Hepatocyte (in vitro differentiated cells): ENCODE measurements at regions not wholly inside any gene's neighbourhood (a gene's known extent, or its start where the extent isn't known, plus 50 kb on each side); places are given as distances from the start of the nearest gene placed in this dataset.

ENCODE experiments used
- CTCF ChIP-seq: fragments of 200-600 bp; sonication (generic); IDR thresholded peaks from 2 replicates; pipeline ENCODE4 v1.5.1; 2016; ENCODE audit warnings: antibody characterized with exemption, mild to moderate bottlenecking; ENCODE audit not compliant: poor library complexity
- EZH2 ChIP-seq: fragments of 200-600 bp; sonication (generic); IDR thresholded peaks from 2 replicates; pipeline ENCODE4 v1.6.1; 2016; ENCODE audit warnings: antibody characterized with exemption, mild to moderate bottlenecking, borderline replicate concordance

- TF ChIP-seq CTCF (no peak), EZH2 (no peak)
These were observed 148.7 kb downstream of the PRL start for GRCh38 chr6:22147921-22148776.
